AG09309 (cell line): ENCODE measurements at regions not wholly inside any gene's neighbourhood (a gene's known extent, or its start where the extent isn't known, plus 50 kb on each side); places are given as distances from the start of the nearest gene placed in this dataset.

Experiments
- DNase-seq: peaks from one replicate; pipeline ENCODE4 v3.0.0-alpha.2; 2010; ENCODE audit warnings: low read depth
- H3K4me3 ChIP-seq: 2 replicates; pipeline ENCODE4 v1.5.1; 2011; ENCODE audit warnings: mild to moderate bottlenecking, low read depth, low read length, moderate library complexity; ENCODE audit not compliant: control insufficient read depth
- TF ChIP-seq, protein P1 (sequence below): IDR thresholded peaks from 2 replicates; pipeline ENCODE4 v1.5.1; 2011; ENCODE audit warnings: mild to moderate bottlenecking, low read depth, low read length, inconsistent platforms; ENCODE audit not compliant: insufficient read depth, control insufficient read depth; ENCODE audit errors: missing control alignments

DNA sequence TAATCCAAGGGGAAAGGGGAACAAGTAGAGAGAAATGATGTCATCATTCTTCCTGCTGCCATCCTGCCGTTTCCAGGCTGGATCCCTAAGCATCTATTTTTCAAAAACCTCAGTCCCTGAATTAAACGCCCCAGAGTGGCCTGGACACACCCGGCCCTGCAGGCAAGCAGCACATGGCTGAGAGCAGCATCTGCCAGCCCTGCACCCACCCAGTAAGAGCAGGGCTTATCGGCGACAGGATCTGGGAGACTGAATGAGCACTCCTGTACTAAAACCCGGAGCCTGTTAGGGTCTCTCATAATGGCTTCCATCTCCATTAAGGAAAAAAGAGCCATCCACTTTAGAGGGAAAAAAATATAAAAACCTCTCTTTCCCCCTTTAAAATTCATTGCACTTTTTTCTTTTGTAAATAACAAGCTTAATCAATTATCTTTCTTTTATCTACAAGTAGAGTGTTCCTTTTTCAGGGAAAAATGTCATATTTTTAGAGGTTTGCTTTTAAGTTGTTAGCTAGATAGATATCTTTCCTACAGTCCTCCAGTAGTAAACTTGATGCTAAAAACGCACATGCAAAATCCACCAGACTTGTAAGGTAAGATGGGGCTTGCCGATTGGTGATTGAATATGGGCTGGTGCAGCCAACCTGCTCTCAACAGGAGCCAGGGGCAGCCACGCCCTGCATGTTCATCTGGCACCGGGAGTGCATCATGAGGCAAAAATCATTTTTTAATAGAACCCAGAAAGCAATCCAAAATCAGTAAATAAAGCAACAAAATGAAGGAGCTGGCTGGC is 457.8 kb downstream of the EIPR1 start:
- TF ChIP-seq, protein P1, sequence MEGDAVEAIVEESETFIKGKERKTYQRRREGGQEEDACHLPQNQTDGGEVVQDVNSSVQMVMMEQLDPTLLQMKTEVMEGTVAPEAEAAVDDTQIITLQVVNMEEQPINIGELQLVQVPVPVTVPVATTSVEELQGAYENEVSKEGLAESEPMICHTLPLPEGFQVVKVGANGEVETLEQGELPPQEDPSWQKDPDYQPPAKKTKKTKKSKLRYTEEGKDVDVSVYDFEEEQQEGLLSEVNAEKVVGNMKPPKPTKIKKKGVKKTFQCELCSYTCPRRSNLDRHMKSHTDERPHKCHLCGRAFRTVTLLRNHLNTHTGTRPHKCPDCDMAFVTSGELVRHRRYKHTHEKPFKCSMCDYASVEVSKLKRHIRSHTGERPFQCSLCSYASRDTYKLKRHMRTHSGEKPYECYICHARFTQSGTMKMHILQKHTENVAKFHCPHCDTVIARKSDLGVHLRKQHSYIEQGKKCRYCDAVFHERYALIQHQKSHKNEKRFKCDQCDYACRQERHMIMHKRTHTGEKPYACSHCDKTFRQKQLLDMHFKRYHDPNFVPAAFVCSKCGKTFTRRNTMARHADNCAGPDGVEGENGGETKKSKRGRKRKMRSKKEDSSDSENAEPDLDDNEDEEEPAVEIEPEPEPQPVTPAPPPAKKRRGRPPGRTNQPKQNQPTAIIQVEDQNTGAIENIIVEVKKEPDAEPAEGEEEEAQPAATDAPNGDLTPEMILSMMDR, result no peak
- no peak for DNase-seq
- no peak overlapping the region for H3K4me3 ChIP-seq

DNA sequence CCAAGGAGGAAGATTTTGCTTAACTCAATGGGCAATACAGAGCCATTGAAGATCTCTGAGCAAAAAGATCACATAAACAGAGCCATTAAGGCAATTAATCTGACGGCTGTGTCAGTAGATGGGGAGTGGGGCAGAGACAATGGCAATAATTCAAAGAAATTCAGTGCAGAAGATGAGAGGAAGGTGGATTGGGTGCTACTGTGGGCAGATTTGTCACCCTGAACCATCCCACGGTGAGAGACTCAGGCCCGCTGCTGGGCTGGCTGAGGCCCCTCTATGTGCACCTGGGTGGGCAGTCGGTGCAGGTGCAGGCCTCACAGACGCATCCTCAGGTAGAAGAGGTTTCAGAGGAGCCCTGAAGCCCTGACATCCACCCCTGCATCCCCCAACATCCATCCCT is 458.6 kb downstream of the EIPR1 start:
- TF ChIP-seq, protein P1, result no peak
- no peak overlapping the region for H3K4me3 ChIP-seq
- no peak for DNase-seq

DNA sequence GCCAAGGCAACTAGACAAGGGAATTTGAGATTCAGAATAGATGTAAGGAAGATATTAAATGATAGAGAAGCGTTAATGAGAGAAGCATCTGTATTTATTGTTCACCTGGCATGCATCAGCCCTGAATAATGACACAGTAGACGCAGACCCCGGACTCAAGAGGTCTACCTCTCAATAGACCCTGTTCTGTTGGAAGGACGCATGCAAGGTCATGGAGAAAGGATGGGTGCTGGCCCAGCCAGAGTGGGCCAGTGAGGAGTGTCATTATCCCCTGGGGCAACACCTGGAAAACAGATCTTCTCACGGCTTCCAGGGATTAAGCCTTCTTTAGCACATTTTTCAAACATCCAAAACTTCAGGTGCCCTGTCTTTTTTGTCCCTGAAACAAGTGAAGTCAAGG is 461.0 kb downstream of the EIPR1 start:
- H3K4me3 ChIP-seq, result no peak overlapping the region
- TF ChIP-seq, protein P1, result no peak
- no peak for DNase-seq

DNA sequence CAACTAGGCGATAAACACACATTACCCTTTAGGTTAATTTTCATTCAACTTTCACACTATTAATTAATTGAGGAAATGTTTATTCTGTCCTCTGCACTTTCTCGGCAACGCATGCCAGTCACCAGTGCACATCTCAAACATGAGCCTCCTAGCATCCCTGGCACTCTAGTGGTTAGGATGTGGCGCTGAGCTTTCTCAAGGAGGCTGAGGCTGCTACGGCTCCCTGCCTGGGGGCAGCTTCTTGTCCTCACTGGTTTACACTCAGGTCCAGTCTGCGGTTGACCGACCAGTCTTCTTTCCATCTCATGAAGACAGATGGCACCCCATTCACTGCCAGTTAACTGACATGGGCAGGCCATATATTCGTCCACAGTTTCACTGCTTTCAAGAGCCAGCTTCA is 463.4 kb downstream of the EIPR1 start:
- TF ChIP-seq, protein P1, result no peak
- DNase-seq, result no peak
- no peak overlapping the region for H3K4me3 ChIP-seq

DNA sequence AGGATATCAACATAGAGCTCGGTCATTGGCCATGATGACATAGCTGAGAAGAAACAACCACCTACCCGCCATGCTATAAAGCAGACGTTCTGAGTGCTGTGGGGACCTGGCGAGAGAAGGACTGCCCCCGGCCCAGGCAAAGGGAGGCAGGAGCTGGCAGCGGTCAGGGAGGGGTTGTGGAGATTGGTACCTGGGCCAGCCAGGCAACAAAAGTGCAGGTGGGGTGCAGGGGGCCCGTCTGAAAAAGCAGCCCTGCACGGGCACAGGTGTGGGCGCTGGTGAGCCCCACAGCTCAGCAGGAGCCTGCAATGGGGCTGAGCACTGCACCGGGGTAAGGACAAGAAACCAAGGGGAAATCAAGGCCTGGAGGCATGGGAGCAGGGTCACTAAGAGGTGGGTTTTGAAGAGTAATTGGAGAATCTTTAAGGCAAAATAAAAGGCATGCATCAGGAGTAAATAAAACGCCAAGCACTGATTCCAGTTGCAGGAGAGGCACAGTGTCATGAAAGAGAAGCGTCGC is 464.0 kb downstream of the EIPR1 start:
- no peak for DNase-seq
- no peak overlapping the region for H3K4me3 ChIP-seq
- TF ChIP-seq, protein P1, result no peak

DNA sequence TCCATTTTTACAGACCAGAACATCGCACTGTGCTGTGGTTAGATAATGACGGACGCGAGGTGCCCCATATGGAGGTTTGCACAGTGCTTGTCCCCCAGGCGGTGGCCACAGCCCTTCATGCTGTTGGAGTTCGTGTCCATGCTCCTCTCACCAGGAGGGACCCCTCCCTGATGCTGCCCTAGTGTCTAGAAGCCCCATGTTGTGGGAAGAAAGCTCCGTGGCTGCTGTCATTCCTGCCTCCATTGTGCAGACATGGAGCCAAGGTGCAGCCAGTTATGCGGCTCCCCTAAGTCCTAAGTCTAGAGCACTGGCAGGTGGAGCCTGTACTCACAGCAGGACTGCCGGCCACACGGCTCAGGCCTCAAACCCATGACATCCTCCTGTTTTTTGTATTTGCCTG is 464.9 kb downstream of the EIPR1 start:
- no peak overlapping the region for H3K4me3 ChIP-seq
- TF ChIP-seq, protein P1, result no peak
- DNase-seq, result no peak
